BJ (cell line): ENCODE measurements at regions not wholly inside any gene's neighbourhood (a gene's known extent, or its start where the extent isn't known, plus 50 kb on each side); places are given as distances from the start of the nearest gene placed in this dataset.

Experiments used
- CTCF ChIA-PET: fragments of 350-600 bp; formaldehyde crosslinking; extraction: SDS; loops from one replicate; lab custom pipeline; 2021; ENCODE audit warnings: antibody characterized with exemption, inconsistent platforms; lab: Yijun Ruan, JAX
- POLR2A ChIA-PET: fragments of 300-600 bp; sonication (Branson Sonifier 250); formaldehyde crosslinking; extraction: SDS; loops from one replicate; lab custom pipeline; 2021; ENCODE audit warnings: antibody characterized with exemption; lab: Charles Lee
- DNase-seq: peaks from one replicate; pipeline ENCODE4 v3.0.0-alpha.2; 2011; ENCODE audit warnings: low read depth
- H3K27me3 ChIP-seq: 2 replicates; pipeline ENCODE4 v1.6.0; 2011; ENCODE audit warnings: low read length; ENCODE audit not compliant: control insufficient read depth, insufficient read depth
- H3K36me3 ChIP-seq: 2 replicates; pipeline ENCODE4 v1.5.1; 2011; ENCODE audit warnings: low read length; ENCODE audit not compliant: control insufficient read depth, insufficient read depth
- H3K4me3 ChIP-seq: 2 replicates; pipeline ENCODE4 v1.5.1; 2011; ENCODE audit warnings: low read depth, mild to moderate bottlenecking, control low read depth, low read length
- TF ChIP-seq, protein P1 (sequence below): IDR thresholded peaks from 2 replicates; pipeline ENCODE4 v1.5.1; 2011; ENCODE audit warnings: low read depth, mild to moderate bottlenecking, control low read depth, inconsistent platforms, low read length, moderate library complexity; ENCODE audit not compliant: insufficient read depth

DNA sequence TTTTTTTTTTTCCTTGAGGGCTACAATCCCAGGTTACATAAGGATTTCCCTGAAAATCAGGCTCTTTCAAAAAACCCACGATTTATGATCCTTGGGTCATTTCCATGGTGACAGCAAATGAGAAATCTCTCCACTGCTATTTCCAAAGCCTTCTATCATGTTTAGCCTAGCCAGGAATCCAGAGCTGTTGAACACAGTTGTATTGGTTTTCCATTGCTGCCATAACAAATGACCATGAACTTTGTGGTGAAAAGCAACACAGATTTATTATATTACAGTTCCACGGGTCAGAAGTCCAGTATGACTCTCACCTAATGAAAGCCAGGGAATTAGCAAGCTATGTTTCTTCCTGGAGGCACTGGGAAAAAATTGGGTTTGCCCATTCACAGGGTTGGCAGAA is 106.6 kb downstream of the MAF start:
- no peak for DNase-seq
- Histone ChIP-seq H3K4me3 (no peak overlapping the region), H3K27me3 (no peaks in the 10 kb centered on the region), H3K36me3 (no peaks in the 10 kb centered on the region)
- CTCF ChIA-PET, result no interaction called here
- TF ChIP-seq, protein P1, sequence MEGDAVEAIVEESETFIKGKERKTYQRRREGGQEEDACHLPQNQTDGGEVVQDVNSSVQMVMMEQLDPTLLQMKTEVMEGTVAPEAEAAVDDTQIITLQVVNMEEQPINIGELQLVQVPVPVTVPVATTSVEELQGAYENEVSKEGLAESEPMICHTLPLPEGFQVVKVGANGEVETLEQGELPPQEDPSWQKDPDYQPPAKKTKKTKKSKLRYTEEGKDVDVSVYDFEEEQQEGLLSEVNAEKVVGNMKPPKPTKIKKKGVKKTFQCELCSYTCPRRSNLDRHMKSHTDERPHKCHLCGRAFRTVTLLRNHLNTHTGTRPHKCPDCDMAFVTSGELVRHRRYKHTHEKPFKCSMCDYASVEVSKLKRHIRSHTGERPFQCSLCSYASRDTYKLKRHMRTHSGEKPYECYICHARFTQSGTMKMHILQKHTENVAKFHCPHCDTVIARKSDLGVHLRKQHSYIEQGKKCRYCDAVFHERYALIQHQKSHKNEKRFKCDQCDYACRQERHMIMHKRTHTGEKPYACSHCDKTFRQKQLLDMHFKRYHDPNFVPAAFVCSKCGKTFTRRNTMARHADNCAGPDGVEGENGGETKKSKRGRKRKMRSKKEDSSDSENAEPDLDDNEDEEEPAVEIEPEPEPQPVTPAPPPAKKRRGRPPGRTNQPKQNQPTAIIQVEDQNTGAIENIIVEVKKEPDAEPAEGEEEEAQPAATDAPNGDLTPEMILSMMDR, result no peak
- POLR2A ChIA-PET, result no interaction called here

DNA sequence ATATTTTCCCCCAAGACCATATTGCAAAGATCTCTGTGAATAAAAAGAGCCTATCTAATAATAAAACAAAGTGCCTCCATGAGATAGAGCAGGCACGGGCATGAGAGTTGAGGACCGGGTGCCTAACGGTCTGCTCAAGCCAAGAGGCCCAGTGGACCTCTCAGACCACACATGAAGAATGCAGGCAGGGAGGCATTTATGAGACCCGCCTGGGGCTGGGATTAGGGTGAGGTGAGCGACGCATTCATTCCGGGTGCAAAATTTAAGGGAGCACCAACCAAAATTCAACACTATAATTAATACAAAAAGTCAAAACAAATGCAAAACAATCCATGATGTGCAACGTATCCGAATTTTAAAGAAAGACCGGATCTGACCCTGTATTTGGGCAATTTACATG is 108.5 kb downstream of the MAF start:
- ChIA-PET POLR2A (no interaction called here), CTCF (no interaction called here)
- H3K27me3 ChIP-seq, result no peaks in the 10 kb centered on the region
- TF ChIP-seq, protein P1, result no peak
- no peak for DNase-seq
- no peak overlapping the region for H3K4me3 ChIP-seq
- H3K36me3 ChIP-seq, result no peaks in the 10 kb centered on the region

DNA sequence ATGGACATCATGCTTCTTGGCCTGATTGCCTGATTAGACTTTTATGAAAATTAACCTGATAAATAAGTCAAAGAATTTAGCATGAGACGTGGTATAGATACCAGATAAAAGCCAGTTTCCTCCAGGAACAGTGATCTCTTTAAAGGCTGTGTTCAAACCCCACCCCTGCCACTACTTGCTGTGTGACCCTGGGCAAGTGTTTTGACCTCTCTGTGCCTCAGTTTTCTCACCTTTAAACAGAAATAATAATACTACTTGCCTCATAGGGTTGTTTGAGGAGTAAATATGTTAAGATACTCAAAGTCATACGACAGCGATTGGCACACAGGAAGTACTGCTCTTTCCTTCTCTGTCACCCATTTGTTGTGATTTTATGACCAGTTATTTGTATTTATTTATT is 115.5 kb downstream of the MAF start:
- CTCF ChIA-PET, result interaction anchor here (1.0 kb wide), 1 partner anchor 9 kb away, joined by 3 read pairs; no protein-coding TSS in a partner anchor
- TF ChIP-seq, protein P1, result no peak
- H3K36me3 ChIP-seq, result no peaks in the 10 kb centered on the region
- no peak for DNase-seq
- H3K4me3 ChIP-seq, result no peak overlapping the region
- H3K27me3 ChIP-seq, result no peaks in the 10 kb centered on the region
- POLR2A ChIA-PET, result no interaction called here

DNA sequence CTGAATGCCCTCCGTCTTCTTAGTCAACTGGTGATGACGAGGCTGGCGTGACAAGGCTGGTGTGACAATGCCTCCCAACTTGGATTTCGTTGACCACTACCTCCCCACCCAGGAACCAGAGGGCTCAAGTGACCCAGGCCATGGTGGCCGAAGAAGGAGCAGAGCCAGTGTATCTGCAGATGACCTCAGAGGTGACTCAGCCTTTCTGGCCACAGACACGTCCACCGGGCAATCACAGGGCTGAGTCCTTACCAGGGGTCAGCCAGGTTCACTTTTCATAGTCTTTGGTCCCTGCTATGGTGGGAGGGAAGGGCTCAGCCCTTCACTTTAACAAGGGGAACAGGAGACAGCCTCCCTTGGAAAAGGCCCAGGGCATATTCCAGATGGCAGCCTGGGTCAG is 116.3 kb downstream of the MAF start:
- DNase-seq, result no peak
- Histone ChIP-seq H3K27me3 (no peaks in the 10 kb centered on the region), H3K36me3 (no peaks in the 10 kb centered on the region), H3K4me3 (no peak overlapping the region)
- CTCF ChIA-PET, result interaction anchor here (1.0 kb wide), 1 partner anchor 9 kb away, joined by 3 read pairs; no protein-coding TSS in a partner anchor
- TF ChIP-seq, protein P1, result no peak
- POLR2A ChIA-PET, result no interaction called here

DNA sequence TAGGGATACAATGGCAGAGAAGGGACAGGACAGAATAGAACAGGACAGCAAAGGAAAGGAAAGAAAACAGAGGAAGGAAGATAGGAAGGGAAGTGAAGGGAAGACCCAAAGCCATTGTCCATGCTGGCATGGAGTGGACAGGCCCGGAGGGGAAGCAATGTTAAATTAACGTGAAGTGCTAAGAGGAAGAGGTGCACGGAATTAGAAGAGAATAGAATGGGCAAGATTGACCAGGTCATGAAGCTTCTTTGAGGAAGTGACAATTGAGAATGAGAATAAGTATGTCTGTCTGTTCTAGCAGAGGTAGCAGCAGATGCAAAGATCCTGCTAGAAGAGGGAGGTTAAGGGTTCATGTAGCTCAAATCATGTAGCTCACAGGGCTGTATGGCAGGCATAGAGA is 117.2 kb downstream of the MAF start:
- TF ChIP-seq, protein P1, result no peak
- Histone ChIP-seq H3K36me3 (no peaks in the 10 kb centered on the region), H3K4me3 (no peak overlapping the region), H3K27me3 (no peaks in the 10 kb centered on the region)
- ChIA-PET POLR2A (no interaction called here), CTCF (no interaction called here)
- no peak for DNase-seq
